ENCODE measurements at regions not wholly inside any gene's neighbourhood (a gene's known extent, or its start where the extent isn't known, plus 50 kb on each side); places are given as distances from the start of the nearest gene placed in this dataset.

GRCh38 chr6:137545073-137545472, 50.9 kb upstream of the OLIG3 start:
- Histone ChIP-seq H3K27ac (replicated peaks) (no peak overlapping the region), H3K4me3 (replicated peaks; ENCODE audit: insufficient read depth, low read length) (no peak overlapping the region), H3K27me3 (ENCODE audit: insufficient read depth, poor library complexity, severe bottlenecking) (peaks cover 4% of the 10 kb centered on the region)
- no peak for DNase-seq (ENCODE audit: low read depth in 1 of 2, low spot score in 1 of 2)
- TF ChIP-seq GABPA (IDR thresholded peaks at IDR 0.05; ENCODE audit: low read depth) (no peak), SPI1 (IDR thresholded peaks at IDR 0.05; ENCODE audit: borderline replicate concordance, low read depth) (no peak), POLR2AphosphoS5 (IDR thresholded peaks at IDR 0.05; ENCODE audit: low read depth) (no peak), REST (IDR thresholded peaks at IDR 0.05; ENCODE audit: insufficient replicate concordance, low read depth) (no peak), CTCF (IDR thresholded peaks at IDR 0.05; ENCODE audit: insufficient read depth, low read length) (no peak)

GRCh38 chr6:137547186-137547585, 53.0 kb upstream of the OLIG3 start:
- no peak for DNase-seq (ENCODE audit: low read depth in 1 of 2, low spot score in 1 of 2)
- Histone ChIP-seq H3K4me3 (replicated peaks; ENCODE audit: insufficient read depth, low read length) (no peak overlapping the region), H3K27me3 (ENCODE audit: insufficient read depth, poor library complexity, severe bottlenecking) (peaks cover 4% of the 10 kb centered on the region), H3K27ac (replicated peaks) (no peak overlapping the region)
- TF ChIP-seq POLR2AphosphoS5 (IDR thresholded peaks at IDR 0.05; ENCODE audit: low read depth), result no peak
- TF ChIP-seq GABPA (IDR thresholded peaks at IDR 0.05; ENCODE audit: low read depth), result no peak

- H3K4me3 ChIP-seq (replicated peaks; ENCODE audit: insufficient read depth, low read length), result no peak overlapping the region
- TF ChIP-seq CTCF (IDR thresholded peaks at IDR 0.05; ENCODE audit: insufficient read depth, low read length) (no peak), GABPA (IDR thresholded peaks at IDR 0.05; ENCODE audit: low read depth) (no peak), POLR2AphosphoS5 (IDR thresholded peaks at IDR 0.05; ENCODE audit: low read depth) (no peak), SPI1 (IDR thresholded peaks at IDR 0.05; ENCODE audit: borderline replicate concordance, low read depth) (no peak), REST (IDR thresholded peaks at IDR 0.05; ENCODE audit: insufficient replicate concordance, low read depth) (no peak)
- H3K27me3 ChIP-seq (ENCODE audit: insufficient read depth, poor library complexity, severe bottlenecking), result peaks cover 4% of the 10 kb centered on the region
- no peak for DNase-seq (ENCODE audit: low read depth in 1 of 2, low spot score in 1 of 2)
- H3K27ac ChIP-seq (replicated peaks), result no peak overlapping the region
These were observed 53.4 kb upstream of the OLIG3 start for GRCh38 chr6:137547601-137548000.

GRCh38 chr6:137549106-137549505, 54.9 kb upstream of the OLIG3 start:
- H3K27me3 ChIP-seq (ENCODE audit: insufficient read depth, poor library complexity, severe bottlenecking), result peaks cover 4% of the 10 kb centered on the region
- no peak for TF ChIP-seq POLR2AphosphoS5 (IDR thresholded peaks at IDR 0.05; ENCODE audit: low read depth)
- TF ChIP-seq SPI1 (IDR thresholded peaks at IDR 0.05; ENCODE audit: borderline replicate concordance, low read depth), result no peak
- TF ChIP-seq CTCF (IDR thresholded peaks at IDR 0.05; ENCODE audit: insufficient read depth, low read length), result no peak
- no peak for TF ChIP-seq REST (IDR thresholded peaks at IDR 0.05; ENCODE audit: insufficient replicate concordance, low read depth)
- TF ChIP-seq GABPA (IDR thresholded peaks at IDR 0.05; ENCODE audit: low read depth), result no peak
- no peak for DNase-seq (ENCODE audit: low read depth in 1 of 2, low spot score in 1 of 2)
- H3K4me3 ChIP-seq (replicated peaks; ENCODE audit: insufficient read depth, low read length), result no peak overlapping the region
- H3K27ac ChIP-seq (replicated peaks), result no peak overlapping the region

Data from HL-60 (cell line).